NCI-H2171 (cell line): ENCODE measurements at regions not wholly inside any gene's neighbourhood (a gene's known extent, or its start where the extent isn't known, plus 50 kb on each side); places are given as distances from the start of the nearest gene placed in this dataset.
"Not testable (repeated sequence)": the region's sequence is repeated elsewhere in the genome, so short reads cannot be mapped to it uniquely, and the experiment has no call there.

ENCODE experiments used
- DNase-seq: peaks from one replicate; lab custom pipeline; 2025; lab: John Stamatoyannopoulos, UW

- DNase-seq = no peak
Observed at GRCh38 chr22:19599626-19600243, 75.5 kb upstream of the CLDN5 start.

GRCh38 chr22:19603346-19603745, 79.1 kb upstream of the CLDN5 start:
- not testable (repeated sequence) for DNase-seq

GRCh38 chr22:19603767-19604166, 79.6 kb upstream of the CLDN5 start:
- no peak for DNase-seq

GRCh38 chr22:19604711-19605268, 80.6 kb upstream of the CLDN5 start:
- no peak for DNase-seq

- DNase-seq = no peak
Observed at GRCh38 chr22:19605508-19606331, 81.5 kb upstream of the CLDN5 start.

- DNase-seq = no peak
Observed at GRCh38 chr22:19606332-19607191, 82.4 kb upstream of the CLDN5 start.

- peak; percentile 49 for DNase-seq
Observed at GRCh38 chr22:19607192-19608002, 83.2 kb upstream of the CLDN5 start.

- no peak for DNase-seq
Observed at GRCh38 chr22:19608003-19608690, 83.9 kb upstream of the CLDN5 start.

- not testable (repeated sequence) for DNase-seq
Observed at GRCh38 chr22:19609753-19610152, 85.5 kb upstream of the CLDN5 start.

GRCh38 chr22:19610518-19611253, 86.5 kb upstream of the CLDN5 start:
- no peak for DNase-seq

- no peak for DNase-seq
Observed at GRCh38 chr22:19611590-19611989, 87.4 kb upstream of the CLDN5 start.

GRCh38 chr22:19612866-19613572, 88.8 kb upstream of the CLDN5 start:
- DNase-seq = no peak

GRCh38 chr22:19614536-19614863, 90.3 kb upstream of the CLDN5 start:
- no peak for DNase-seq

GRCh38 chr22:19615001-19615461, 90.8 kb upstream of the CLDN5 start:
- no peak for DNase-seq

- DNase-seq = no peak
Observed at GRCh38 chr22:19615867-19616581, 91.8 kb upstream of the CLDN5 start.

- DNase-seq = peak; percentile 35
Observed at GRCh38 chr22:19619144-19620009, 94.9 kb upstream of the SEPTIN5 start.

GRCh38 chr22:19620742-19621371, 93.4 kb upstream of the SEPTIN5 start:
- DNase-seq = no peak
